ENCODE measurements at regions not wholly inside any gene's neighbourhood (a gene's known extent, or its start where the extent isn't known, plus 50 kb on each side); places are given as distances from the start of the nearest gene placed in this dataset.

- Histone ChIP-seq H2AFZ (ENCODE audit: low read length) (no peak overlapping the region), H3K23ac (ENCODE audit: insufficient read length) (no peak overlapping the region)
- CTCF ChIA-PET (ENCODE audit: partially characterized antibody): interaction anchor here (1.1 kb wide), 1 partner anchor 286 kb away, joined by 3 read pairs; no protein-coding TSS in a partner anchor
- TF ChIP-seq RAD21 (IDR thresholded peaks at IDR 0.05 in 1 of 2, conservative IDR thresholded peaks at IDR 0.05 in 1 of 2; ENCODE audit: low read depth in 2 of 2, low read length in 2 of 2): peak; percentile 30 to 38
- TF ChIP-seq CBX5 (IDR thresholded peaks at IDR 0.05; ENCODE audit: low read depth, low read length): no peak
- TF ChIP-seq CTCF (IDR thresholded peaks at IDR 0.05; ENCODE audit: control extremely low read depth in 1 of 3, insufficient read depth in 1 of 3, low read depth in 1 of 3, low read length in 3 of 3): peak in 1 of 3 experiments; percentile 18; a peak in 1 of 4 replicates
- TF ChIP-seq KDM4A (IDR thresholded peaks at IDR 0.05; ENCODE audit: low read depth, low read length, severe bottlenecking): no peak
- TF ChIP-seq SIX5 (IDR thresholded peaks at IDR 0.05; ENCODE audit: low read depth, low read length): no peak
These were observed 639.1 kb upstream of the SLC39A10 start for GRCh38 chr2:195017890-195018289.

More at GRCh38 chr2:195017890-195018289, 639.1 kb upstream of the SLC39A10 start:
- Histone ChIP-seq H3K27me3 (replicated peaks in 1 of 4; ENCODE audit: control insufficient read depth in 3 of 4, extremely low read depth in 1 of 4, insufficient read depth in 3 of 4, low read length in 3 of 4) (no peaks in the 10 kb centered on the region), H3K14ac (ENCODE audit: insufficient read length) (no peak overlapping the region), H4K5ac (ENCODE audit: insufficient read length, low read depth, low read length) (no peak overlapping the region), H3K27ac (ENCODE audit: low read depth, low read length) (no peak overlapping the region), H3K23me2 (ENCODE audit: low read depth, low read length) (no peaks in the 10 kb centered on the region), H4K8ac (ENCODE audit: extremely low read depth, insufficient read depth, low read length) (no peak overlapping the region), H4K20me1 (replicated peaks in 1 of 2; ENCODE audit: control insufficient read depth in 1 of 2, insufficient read depth in 2 of 2, low read length in 2 of 2) (no peaks in the 10 kb centered on the region), H3K4ac (replicated peaks; ENCODE audit: insufficient read length, low read depth, low read length) (no peak overlapping the region), H3K9ac (replicated peaks in 1 of 4; ENCODE audit: extremely low read depth in 1 of 4, low read depth in 3 of 4, low read length in 3 of 4) (no peak overlapping the region), H2AK5ac (ENCODE audit: low read depth, low read length) (no peak overlapping the region), H2BK15ac (ENCODE audit: low read length) (no peak overlapping the region), H2BK120ac (replicated peaks; ENCODE audit: low read depth, low read length) (no peak overlapping the region), H3K18ac (ENCODE audit: extremely low read depth, low read length) (no peak overlapping the region), H2BK5ac (ENCODE audit: low read depth, low read length) (no peak overlapping the region), H3K56ac (replicated peaks; ENCODE audit: insufficient read length, low read depth, low read length) (no peak overlapping the region), H3K4me1 (replicated peaks in 1 of 4; ENCODE audit: control insufficient read depth in 3 of 4, insufficient read depth in 4 of 4, low read length in 3 of 4) (no peaks in the 10 kb centered on the region), H2BK20ac (ENCODE audit: low read length) (no peak overlapping the region), H3K4me2 (ENCODE audit: insufficient read depth in 1 of 2, low read depth in 2 of 2, low read length in 2 of 2) (no peak overlapping the region), H3K79me2 (ENCODE audit: control insufficient read depth in 1 of 2, insufficient read depth in 2 of 2, low read length in 2 of 2) (no peaks in the 10 kb centered on the region), H3K9me3 (ENCODE audit: insufficient read depth in 2 of 2, low read depth in 1 of 2, low read length in 1 of 2) (no peaks in the 10 kb centered on the region), H4K91ac (replicated peaks; ENCODE audit: insufficient read length, low read length) (no peak overlapping the region), H2BK12ac (ENCODE audit: low read depth, low read length) (no peak overlapping the region), H3K4me3 (ENCODE audit: extremely low read depth in 1 of 4, insufficient read depth in 2 of 4, low read depth in 3 of 4, low read length in 4 of 4) (no peak overlapping the region), H3K79me1 (ENCODE audit: low read depth, low read length) (no peaks in the 10 kb centered on the region), H3K36me3 (ENCODE audit: control insufficient read depth in 2 of 4, insufficient read depth in 4 of 4, low read length in 3 of 4) (no peaks in the 10 kb centered on the region)
- POLR2A ChIA-PET (ENCODE audit: partially characterized antibody): no interaction called here
- DNase-seq (ENCODE audit: low read depth in 1 of 2, low spot score in 2 of 2) (no peak), FAIRE-seq (no peak)
- 88% methylated on average over 1 of the region's 1 CpG; no CpG with 5 or more reads in 1 of the 2 experiments for WGBS, 2 experiments (ENCODE audit: extremely low coverage in 1 of 2, insufficient coverage in 1 of 2, insufficient read length in 1 of 2, insufficient replicate concordance in 2 of 2, low coverage in 1 of 2, low lambda C conversion rate in 2 of 2, missing lambda C conversion rate in 1 of 2)
